HG03571 (cell line): ENCODE measurements at regions not wholly inside any gene's neighbourhood (a gene's known extent, or its start where the extent isn't known, plus 50 kb on each side); places are given as distances from the start of the nearest gene placed in this dataset.
A peak's percentile ranks its signal among the peaks of the same experiment; 100 is the strongest.

Source experiments
- ATAC-seq: cut with Tn5 transposase; IDR thresholded peaks from one replicate; pipeline ENCODE4 v1.9.1; 2021; ENCODE audit not compliant: unreplicated experiment

DNA sequence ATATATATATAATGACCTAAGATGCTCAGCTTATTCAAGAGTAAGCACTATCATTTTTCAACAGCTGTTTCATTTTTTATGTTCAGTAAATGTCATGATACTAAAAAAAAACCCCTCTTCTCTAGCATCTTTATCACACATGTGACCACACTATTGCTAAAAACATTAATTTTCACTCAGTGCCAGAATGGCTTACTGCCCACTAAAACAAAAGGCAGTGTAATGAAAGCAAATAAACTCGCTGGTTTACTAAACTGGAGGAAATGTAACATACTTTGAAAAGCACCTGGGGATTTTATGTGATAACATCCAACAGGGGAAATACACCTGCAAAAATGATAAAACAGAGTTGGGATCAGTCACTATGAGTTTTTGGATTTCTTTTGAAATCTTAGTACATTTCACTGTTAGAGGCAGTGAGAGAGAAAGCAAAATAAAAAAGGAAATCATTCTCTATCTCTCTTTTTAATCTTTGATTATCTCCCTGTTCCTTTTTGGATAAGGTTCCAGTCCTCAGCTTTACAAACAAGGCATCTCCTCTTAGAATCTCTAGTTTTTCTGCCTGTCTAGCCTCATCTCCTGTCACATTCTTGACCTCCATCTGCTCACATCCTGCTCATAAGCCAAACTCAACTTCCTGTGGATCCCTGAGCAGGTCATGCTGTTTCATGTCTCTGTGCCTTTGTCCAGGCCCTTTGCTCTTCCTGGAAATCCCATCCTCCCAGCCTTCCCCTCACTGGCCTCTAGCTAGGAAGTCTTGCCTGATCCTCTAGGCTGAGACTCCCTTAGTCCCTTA, 338.0 kb downstream of the MAN2A1 start:
- no peak for ATAC-seq

DNA sequence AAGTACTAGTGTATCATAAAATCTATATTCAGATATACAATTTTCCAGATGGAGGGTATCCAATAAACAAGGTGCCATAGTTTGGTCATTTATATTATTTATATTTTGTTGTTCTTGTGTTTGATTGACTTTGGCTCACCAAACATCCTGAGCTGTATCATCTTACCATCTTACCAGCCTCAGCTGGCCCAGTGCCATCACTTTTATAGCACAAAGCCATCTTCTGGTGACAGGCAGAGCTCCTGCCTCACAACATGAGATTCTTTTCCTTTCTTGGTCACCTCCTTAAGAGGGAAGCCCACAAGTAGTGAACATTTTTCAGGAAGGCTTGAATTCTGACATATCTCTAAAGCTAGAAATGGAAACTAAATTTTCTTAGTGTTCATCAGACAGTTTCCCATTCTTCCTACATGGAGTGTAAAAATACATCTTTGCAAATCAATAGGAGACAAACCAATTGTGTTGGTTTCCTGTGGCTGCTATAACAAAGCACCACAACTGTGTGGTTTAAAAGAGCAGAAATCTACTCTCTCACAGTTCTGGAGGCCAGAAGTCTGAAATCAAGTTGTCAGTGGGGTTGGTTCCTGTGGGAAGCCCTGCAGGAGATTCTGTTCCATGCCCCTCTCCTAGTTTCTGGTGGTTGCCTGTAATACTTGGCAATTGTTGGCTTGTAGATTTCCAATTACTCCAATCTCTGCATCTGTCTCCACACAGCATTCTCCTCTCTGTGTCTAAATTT, 341.8 kb downstream of the MAN2A1 start:
- ATAC-seq, result no peak

DNA sequence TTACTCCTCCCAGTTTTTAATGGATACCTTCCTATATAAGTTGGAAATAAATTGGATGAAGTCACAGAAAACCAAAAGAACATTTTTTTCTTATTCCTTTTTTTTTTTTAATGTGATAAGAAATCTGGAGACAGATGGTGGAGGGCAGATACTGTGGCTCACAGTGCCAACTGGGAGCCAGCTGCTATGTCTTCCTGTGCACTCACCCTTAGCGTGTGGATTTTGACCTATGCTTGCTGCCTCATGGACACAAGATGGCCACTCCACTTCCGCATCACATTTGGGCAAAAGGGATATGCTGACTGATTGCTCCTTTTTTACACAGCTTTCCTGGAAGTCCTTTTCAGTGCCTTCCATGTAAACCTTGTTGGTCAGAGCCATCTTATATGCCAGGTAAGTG, 342.6 kb downstream of the MAN2A1 start:
- ATAC-seq, result no peak

DNA sequence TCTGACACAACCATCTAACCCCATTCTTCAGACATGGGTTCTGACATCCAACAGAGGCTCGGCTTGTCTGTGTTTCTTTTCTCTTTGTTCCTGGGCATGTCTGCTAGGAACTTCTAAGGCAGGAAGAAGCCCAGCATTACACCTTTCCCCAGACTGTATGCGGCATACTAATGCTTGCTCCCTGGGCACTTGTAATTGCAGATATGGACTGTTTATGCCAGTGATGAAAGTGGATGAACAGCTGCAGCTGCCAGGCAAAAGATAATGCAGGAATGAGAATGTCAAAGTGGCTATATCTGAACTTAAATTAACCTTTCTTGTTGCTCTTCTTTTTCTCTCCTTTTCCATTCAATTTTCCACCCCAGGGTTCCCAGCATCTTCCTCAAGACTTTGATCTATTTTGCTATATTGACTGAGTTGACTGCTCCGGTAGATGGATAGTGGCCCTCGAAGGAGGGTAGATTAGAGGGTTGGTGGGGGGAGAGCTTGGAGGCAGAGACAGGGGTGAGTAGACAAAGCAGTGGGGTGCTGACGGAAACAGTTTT, 344.4 kb downstream of the MAN2A1 start:
- no peak for ATAC-seq

DNA sequence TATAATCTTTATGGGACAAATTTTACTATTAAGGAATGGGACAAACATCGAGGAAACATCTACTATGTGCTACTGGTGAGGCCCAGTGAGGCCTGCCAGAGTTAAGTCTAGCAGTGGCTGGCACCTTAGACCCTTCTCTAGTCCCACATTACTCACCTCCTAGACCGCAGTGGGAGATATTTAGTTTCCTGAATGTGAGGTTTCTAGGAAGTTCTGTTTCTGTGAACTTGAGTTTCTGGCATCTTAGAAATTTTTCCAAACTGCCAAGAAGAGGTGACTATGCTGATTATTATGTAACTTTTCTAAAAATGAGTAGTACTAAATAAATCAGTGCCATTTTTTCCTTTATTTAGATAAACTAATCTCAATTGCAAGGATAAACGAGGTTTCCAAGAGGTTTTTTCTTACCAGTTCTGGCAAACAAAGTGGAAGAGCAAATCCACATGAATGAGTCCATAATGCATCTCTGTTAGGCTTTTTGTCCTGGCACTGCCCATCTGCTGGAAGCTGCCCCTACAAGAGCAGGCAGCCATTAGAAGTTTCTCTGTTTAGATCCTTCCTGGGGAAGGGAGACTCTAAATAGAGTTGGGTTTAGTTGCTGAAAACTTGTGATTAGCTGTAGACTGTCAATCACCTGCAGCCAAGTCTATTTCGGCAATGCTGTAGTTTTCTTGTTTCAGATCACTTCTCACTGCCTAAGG, 348.7 kb downstream of the MAN2A1 start:
- ATAC-seq, result no peak

DNA sequence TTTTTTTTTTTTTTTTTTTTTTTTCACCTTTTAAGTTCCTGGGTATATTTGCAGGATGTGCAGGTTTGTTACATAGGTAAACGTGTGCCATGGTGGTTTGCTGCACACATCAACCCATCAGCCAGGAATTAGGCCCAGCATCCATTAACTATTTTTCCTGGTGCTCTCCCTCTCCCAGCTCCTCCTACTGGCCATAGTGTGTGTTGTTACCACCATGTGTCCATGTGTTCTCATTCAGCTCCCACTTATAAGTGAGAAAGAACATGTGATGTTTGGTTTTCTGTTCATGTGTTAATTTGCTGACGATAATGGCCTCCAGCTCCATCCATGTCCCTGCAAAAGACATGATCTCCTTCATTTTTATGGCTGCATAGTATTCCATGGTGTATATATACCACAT, 350.5 kb downstream of the MAN2A1 start:
- ATAC-seq, result no peak

DNA sequence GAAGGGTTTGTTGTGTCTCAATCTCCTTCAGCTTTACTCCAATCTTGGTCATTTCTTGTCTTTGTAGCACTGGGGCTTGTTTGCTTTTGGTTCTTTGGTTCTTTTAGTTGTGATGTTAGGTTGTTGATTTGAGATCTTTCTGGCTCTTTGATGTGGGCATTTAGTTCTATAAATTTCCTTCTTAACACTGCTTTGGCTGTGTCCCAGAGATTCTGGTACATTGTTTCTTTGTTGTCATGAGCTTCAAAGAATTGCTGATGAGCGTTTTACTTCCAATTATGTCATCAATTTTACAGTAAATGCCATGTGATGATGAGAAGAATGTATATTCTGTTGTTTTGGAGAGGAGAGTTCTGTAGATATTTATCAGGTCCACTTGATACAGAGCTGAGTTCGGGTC, 353.3 kb downstream of the MAN2A1 start:
- ATAC-seq, result no peak

DNA sequence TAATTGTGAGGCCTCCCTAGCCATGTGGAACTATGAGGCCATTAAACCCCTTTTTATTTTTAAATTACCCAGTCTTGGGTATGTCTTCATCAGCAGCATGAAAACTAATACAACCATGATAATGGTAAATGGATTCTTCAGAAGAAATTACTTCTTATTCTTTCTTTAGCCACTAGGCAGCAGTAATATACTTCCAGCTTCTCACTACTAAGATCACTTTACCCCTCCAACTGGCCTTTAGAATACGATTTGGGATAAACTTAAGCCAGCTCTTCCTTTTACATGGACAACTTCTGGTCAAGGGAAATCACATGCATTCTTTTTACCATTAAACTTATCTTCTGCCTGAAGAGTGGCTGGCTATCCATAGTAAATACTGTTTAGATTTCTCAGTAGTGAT, 355.4 kb downstream of the MAN2A1 start:
- no peak for ATAC-seq

DNA sequence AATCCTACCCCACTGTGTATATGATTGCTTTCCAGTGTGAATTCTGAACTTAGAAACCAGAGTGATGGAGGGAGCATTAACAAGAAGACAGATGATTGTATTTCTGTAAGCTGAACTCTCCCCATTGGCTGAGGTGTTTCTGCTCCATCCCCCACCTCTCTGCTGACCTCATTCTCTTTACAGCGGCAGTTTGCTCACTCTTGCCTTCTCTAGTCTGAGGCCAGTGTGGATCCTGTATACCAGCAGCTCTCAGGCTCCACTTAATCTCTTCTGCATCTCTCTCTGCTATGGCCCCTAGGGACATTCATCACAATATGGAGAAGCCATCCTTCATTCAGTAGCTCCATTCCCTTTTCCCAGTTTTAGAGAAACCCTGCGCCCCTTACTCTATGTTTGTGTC, 358.8 kb downstream of the MAN2A1 start:
- no peak for ATAC-seq

DNA sequence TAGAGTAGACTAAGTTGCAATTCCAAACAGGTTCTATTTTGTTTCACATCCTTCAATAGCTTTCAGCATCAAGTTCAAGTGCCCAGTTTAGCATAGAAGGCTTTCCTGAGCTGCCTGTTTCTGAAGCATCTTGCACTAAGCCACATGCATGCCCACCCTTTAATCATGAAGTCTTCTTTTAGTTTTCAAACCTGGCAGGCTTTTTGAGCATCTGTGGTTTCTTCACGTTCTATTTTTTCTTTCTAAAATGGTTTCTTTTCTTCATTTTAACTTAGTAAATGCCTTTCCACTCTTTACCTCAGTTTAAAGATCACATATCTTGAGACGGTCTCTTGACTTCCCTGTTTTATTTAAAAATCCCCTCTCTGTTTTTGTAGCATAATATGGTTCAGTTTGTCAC, 360.1 kb downstream of the MAN2A1 start:
- ATAC-seq, result no peak

DNA sequence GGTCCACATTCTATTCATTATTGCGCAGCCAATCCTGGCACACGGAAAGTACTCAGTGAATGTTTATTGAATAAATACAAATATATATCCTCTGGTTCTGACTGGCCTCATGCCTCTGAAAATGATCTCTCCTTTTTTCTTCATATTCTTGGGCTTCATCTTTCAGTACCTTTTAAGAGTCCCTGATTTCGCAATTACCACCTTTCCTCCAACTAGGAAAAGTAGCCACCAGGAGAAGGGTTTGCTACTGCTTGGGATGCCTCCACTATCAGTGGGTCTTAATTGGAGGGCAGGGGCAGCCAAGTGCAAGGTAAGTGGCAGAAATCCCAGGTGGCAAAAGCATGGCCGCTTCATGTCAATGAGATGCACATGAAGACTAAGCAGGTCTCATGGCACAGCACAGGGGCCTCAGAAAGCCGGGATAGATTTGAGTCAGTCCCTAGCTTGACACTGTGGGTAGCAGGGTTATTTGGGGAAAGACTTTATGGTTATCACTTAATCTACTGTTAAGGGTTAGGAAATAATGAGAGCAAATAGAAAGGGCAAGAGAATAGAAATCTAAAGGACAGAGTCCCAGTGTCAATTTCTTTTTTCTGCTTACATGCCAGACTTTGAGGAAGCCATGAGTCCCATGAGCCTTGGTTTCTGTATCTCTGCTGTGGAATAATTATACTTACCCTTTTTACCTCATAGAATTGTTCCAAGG, 361.1 kb downstream of the MAN2A1 start:
- ATAC-seq, result no peak

DNA sequence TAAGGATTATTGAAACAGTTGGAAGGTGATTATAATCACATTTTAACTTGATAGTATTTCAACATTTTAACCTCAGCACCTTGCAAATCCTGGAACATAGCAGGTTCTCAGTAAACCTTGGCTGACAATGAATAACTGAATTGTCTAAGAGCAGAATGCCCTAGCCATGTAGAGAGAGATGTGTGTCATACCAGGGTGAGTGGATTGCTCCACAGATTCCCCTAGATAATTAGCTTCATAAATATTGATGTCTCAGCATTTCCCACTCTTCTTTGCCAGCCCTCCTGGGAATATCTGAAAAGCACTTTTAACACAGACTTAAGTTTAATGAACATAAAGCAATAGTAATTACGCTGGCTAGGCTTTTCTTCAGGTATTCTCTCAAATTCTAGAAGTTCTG, 363.5 kb downstream of the MAN2A1 start:
- no peak for ATAC-seq

DNA sequence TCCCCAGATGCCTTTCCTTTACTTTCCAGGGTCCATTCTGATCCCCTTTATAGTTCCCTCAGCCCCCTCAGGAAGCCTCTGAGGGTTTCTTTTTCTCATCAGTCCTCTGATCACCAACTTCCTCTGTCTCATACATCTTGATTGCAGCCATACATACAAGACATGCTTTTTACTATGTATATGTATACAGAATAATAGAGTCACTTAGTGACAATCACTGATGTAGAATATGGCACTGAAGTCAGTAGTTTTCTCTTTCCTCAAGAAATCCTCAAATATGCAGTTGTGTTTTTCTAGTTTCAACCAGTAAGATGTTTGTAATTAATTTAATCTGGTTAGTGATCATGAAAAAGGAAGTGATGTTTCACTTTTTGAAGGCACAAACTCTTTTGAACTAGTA, 364.1 kb downstream of the MAN2A1 start:
- ATAC-seq, result peak; percentile 34

DNA sequence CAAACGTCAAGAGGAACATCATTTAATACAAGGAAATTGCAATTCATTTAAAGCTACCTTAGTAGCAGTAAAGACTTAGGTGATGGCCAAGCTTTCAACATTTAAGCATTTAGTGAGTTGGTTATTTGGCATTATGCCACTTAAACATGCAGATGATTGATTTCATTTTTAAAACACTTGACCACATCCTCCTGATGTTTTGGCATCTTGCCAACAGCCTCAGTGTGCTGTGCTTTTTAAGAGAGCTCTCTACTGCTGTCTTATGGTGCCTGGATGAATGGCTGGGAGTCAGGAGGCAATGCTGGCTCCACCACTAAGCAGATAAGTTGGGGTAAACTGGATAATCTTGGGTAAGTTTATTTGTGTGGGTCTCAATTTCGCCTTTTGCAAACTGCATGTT, 364.5 kb downstream of the MAN2A1 start:
- peak; percentile 96 for ATAC-seq

DNA sequence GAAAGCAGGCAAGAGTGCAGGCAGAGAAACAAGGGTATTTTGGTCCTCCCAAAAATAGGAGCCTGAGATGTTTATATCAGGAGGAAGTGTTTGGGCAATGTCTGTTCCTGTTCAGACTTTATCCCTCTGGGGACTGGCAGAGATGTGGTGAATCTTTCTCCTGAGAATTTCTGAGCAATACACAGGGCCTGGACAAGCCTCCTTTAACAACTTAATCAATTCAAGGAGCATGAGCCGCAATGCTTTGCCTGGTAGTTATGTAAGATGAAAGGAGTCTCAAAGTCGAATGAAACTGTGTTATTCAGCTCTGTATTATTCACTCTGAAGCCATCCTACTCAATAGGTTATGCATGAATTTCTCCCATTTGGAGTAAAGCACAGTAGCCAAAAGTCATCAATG, 365.6 kb downstream of the MAN2A1 start:
- ATAC-seq, result no peak

DNA sequence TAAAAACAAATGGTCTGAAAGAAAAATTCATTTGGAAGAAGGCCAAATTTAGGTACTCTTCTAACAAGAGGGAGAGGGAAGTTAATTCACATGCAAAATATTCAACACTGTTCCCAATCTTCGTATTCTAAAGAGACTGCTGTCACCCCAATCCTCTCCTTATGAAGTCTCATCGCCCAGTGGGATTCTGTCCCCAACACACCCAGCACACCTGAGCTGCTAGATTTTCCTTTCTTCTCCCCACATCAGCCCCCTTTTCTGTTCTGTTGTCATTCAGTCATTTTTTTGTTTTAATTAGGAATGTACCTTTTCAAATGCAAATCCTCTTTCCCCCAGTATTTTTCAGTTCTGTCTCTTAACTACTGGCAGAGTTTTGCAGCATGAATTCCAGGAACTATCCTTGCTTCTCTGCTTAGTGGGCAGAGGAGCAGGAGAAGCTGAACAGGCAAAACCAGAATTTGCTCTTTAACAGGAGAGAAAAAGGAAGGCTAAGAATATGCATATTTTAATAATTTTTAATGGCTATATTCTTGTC, 366.9 kb downstream of the MAN2A1 start:
- ATAC-seq, result no peak

DNA sequence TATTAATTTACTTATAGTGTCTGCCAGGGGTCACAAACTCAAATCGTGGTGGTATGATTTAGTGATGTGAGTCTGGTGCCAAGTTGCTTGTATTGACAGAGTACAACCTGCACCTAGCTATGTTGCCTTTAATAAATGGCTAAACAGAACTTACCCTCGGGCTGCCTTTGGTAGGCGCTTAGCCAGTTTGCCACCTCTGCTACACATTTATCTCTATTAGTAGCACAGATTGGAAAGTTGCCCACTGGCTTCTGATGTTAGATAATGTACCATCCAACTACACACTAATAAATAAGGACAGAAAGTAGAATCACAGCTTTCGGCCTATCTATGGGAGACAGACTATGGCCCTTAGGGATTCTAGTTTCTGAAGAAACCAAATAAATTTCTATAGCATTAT, 368.4 kb downstream of the MAN2A1 start:
- ATAC-seq, result no peak

DNA sequence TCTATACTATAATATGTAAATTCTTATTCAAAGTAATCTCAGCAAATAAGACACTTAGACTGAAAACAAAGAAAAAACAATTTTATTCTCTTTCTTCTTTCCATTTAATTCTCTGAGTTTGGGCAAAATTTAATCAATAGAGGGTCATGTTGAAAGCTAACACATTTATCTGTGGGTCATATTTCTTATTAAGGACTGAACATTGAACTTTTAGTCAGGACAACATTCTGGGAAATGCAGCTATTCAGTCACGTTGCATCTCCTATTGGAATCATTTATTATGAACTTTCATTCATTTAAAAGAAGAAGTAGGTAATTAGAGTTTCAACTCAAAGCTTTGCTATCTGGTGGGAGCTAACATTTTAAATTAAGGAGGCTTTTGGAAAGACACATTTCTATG, 372.5 kb downstream of the MAN2A1 start:
- ATAC-seq, result no peak

DNA sequence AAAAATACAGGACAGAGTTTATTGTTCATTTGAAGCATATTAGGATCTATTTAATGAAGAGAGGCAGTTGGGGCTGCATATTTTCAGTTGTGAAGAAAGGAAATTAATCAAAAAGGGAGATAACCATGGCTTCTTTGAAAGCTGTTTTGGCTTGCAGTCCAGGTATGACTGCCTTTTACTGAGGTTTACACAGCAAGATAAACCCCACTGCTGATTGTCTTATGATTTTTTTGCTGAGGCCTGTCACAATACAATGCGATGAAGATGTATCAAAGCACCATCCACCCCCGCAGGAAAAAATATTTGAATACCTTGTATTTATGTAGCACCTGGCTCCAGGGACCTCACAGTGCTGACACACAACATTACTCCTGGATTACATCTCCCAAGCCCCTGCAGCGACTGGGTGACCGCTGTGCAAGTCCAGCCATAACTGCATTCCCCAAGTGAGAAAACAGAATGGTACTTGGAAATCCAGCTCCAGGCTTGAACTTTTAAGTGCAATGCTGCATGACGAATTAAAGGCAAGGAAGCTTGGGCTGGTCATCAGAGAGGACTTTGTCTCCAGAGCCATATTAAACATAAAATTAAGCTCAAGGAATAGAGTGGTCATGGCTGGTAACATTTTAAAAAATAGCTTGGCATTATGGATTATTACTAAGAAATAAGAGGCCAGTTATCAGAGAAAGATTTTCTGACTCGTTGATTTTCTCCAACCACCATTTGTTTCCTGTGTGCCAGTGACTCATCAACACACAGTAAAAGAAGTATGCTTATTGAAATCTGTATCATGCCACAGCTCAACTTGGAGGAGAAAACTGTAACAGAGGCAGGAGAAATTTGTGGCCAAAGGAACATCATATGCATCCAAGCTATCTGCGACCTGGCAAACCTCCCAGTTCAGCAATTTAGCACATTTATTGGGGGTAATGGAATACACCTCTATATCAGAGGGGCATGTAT, 374.2 kb downstream of the MAN2A1 start:
- ATAC-seq, result no peak
